ENCODE measurements at regions not wholly inside any gene's neighbourhood (a gene's known extent, or its start where the extent isn't known, plus 50 kb on each side); places are given as distances from the start of the nearest gene placed in this dataset.

DNA sequence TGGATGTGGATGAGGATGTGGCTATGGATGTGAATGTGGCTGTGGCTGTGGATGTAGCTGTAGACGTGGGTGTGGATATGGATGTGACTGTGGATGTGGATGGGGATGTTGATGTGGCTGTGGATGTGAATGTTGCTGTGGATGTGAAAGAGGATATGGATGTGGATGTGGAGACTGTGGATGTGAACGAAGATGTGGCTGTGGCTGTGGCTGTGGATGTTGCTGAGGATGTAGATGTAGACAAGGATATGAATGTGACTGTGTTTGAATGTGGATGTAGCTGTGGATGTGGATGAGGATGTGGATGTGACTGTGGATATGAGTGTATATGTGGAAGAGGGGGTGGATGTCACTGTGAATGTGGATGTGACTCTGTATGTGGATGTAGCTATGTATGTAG lies 884.6 kb upstream of the CHAC2 start:
- TF ChIP-seq CTCF (IDR thresholded peaks at IDR 0.05) (no peak), POLR2AphosphoS5 (IDR thresholded peaks at IDR 0.05) (no peak), POLR2A (IDR thresholded peaks at IDR 0.05) (no peak)

Measured in sigmoid colon (tissue), 4 donors.